ENCODE measurements at regions not wholly inside any gene's neighbourhood (a gene's known extent, or its start where the extent isn't known, plus 50 kb on each side); places are given as distances from the start of the nearest gene placed in this dataset.

GRCh38 chr13:105732806-105733529, 802.5 kb downstream of the EFNB2 start:
- Histone ChIP-seq H3K27ac (ENCODE audit: low read depth, low read length) (no peak overlapping the region), H3K36me3 (ENCODE audit: control insufficient read depth, low read length) (no peaks in the 10 kb centered on the region), H3K79me2 (ENCODE audit: control insufficient read depth, low read length) (no peaks in the 10 kb centered on the region), H3K9me2 (replicated peaks; ENCODE audit: control insufficient read depth, low read length) (no peaks in the 10 kb centered on the region), H3K9me3 (ENCODE audit: control insufficient read depth, insufficient read depth, low read length) (no peaks in the 10 kb centered on the region), H3K4me2 (ENCODE audit: low read length) (no peak overlapping the region), H3F3A (ENCODE audit: control insufficient read depth, insufficient read depth) (no peaks in the 10 kb centered on the region), H3K4me1 (ENCODE audit: control insufficient read depth, low read length) (no peaks in the 10 kb centered on the region), H3K27me3 (ENCODE audit: control insufficient read depth, low read length) (no peaks in the 10 kb centered on the region), H4K20me1 (ENCODE audit: control insufficient read depth, insufficient read depth, low read depth, low read length) (no peaks in the 10 kb centered on the region), H3K4me3 (ENCODE audit: low read length) (no peak overlapping the region)
- TF ChIP-seq EZH2phosphoT487 (IDR thresholded peaks at IDR 0.05; ENCODE audit: borderline replicate concordance, low read length), result no peak
- no peak for TF ChIP-seq CTCF (IDR thresholded peaks at IDR 0.05; ENCODE audit: low read depth, low read length, poor library complexity, severe bottlenecking)

- Histone ChIP-seq H3K79me2 (ENCODE audit: control insufficient read depth, low read length) (no peaks in the 10 kb centered on the region), H3K27me3 (ENCODE audit: control insufficient read depth, low read length) (no peaks in the 10 kb centered on the region), H4K20me1 (ENCODE audit: control insufficient read depth, insufficient read depth, low read depth, low read length) (no peaks in the 10 kb centered on the region), H3K4me3 (ENCODE audit: low read length) (no peak overlapping the region), H3F3A (ENCODE audit: control insufficient read depth, insufficient read depth) (no peaks in the 10 kb centered on the region), H3K36me3 (ENCODE audit: control insufficient read depth, low read length) (no peaks in the 10 kb centered on the region), H3K9me3 (ENCODE audit: control insufficient read depth, insufficient read depth, low read length) (no peaks in the 10 kb centered on the region), H3K9me2 (replicated peaks; ENCODE audit: control insufficient read depth, low read length) (no peaks in the 10 kb centered on the region), H3K4me1 (ENCODE audit: control insufficient read depth, low read length) (no peaks in the 10 kb centered on the region), H3K27ac (ENCODE audit: low read depth, low read length) (no peak overlapping the region), H3K4me2 (ENCODE audit: low read length) (no peak overlapping the region)
- TF ChIP-seq CTCF (IDR thresholded peaks at IDR 0.05; ENCODE audit: low read depth, low read length, poor library complexity, severe bottlenecking) (no peak), EZH2phosphoT487 (IDR thresholded peaks at IDR 0.05; ENCODE audit: borderline replicate concordance, low read length) (no peak)
Measured at GRCh38 chr13:105725887-105726286, 809.6 kb downstream of the EFNB2 start.

GRCh38 chr13:105721016-105721415, 814.4 kb downstream of the EFNB2 start:
- H3K9me2 ChIP-seq (replicated peaks; ENCODE audit: control insufficient read depth, low read length), result no peaks in the 10 kb centered on the region
- H3K27ac ChIP-seq (ENCODE audit: low read depth, low read length), result no peak overlapping the region
- TF ChIP-seq CTCF (IDR thresholded peaks at IDR 0.05; ENCODE audit: low read depth, low read length, poor library complexity, severe bottlenecking) (no peak), EZH2phosphoT487 (IDR thresholded peaks at IDR 0.05; ENCODE audit: borderline replicate concordance, low read length) (no peak)
- H4K20me1 ChIP-seq (ENCODE audit: control insufficient read depth, insufficient read depth, low read depth, low read length), result no peaks in the 10 kb centered on the region
- no peaks in the 10 kb centered on the region for H3K27me3 ChIP-seq (ENCODE audit: control insufficient read depth, low read length)
- H3K79me2 ChIP-seq (ENCODE audit: control insufficient read depth, low read length), result no peaks in the 10 kb centered on the region
- no peaks in the 10 kb centered on the region for H3K36me3 ChIP-seq (ENCODE audit: control insufficient read depth, low read length)
- no peaks in the 10 kb centered on the region for H3K9me3 ChIP-seq (ENCODE audit: control insufficient read depth, insufficient read depth, low read length)
- no peaks in the 10 kb centered on the region for H3K4me1 ChIP-seq (ENCODE audit: control insufficient read depth, low read length)
- no peaks in the 10 kb centered on the region for H3F3A ChIP-seq (ENCODE audit: control insufficient read depth, insufficient read depth)
- H3K4me2 ChIP-seq (ENCODE audit: low read length), result no peak overlapping the region
- no peak overlapping the region for H3K4me3 ChIP-seq (ENCODE audit: low read length)
